SK-N-SH treated with all-trans-retinoic acid at 6 μM for 48 hours (cell line): ENCODE measurements at regions not wholly inside any gene's neighbourhood (a gene's known extent, or its start where the extent isn't known, plus 50 kb on each side); places are given as distances from the start of the nearest gene placed in this dataset.

ENCODE experiments used
- ESRRG ChIP-seq: fragments of 250-450 bp; sonication (Bioruptor Pico); IDR thresholded peaks from 2 replicates; pipeline ENCODE4 v1.6.1; 2021; ENCODE audit warnings: mild to moderate bottlenecking
- GLIS3 ChIP-seq: fragments of 250-450 bp; sonication (Bioruptor Pico); IDR thresholded peaks from 2 replicates; pipeline ENCODE4 v1.5.0; 2020; ENCODE audit warnings: mild to moderate bottlenecking, moderate library complexity
- PPARA ChIP-seq: fragments of 250-450 bp; sonication (Bioruptor Pico); IDR thresholded peaks from 2 replicates; pipeline ENCODE4 v1.5.0; 2020; ENCODE audit warnings: mild to moderate bottlenecking, borderline replicate concordance
- RARB ChIP-seq: fragments of 250-450 bp; sonication (Bioruptor Pico); IDR thresholded peaks from 2 replicates; pipeline ENCODE4 v1.8.0; 2021; ENCODE audit warnings: mild to moderate bottlenecking, moderate library complexity
- ZFP3 ChIP-seq: fragments of 250-450 bp; sonication (Bioruptor Pico); IDR thresholded peaks from 2 replicates; pipeline ENCODE4 v1.5.0; 2020; ENCODE audit warnings: mild to moderate bottlenecking, moderate library complexity
- ZFP30 ChIP-seq: fragments of 450-650 bp; formaldehyde crosslinking; IDR thresholded peaks from 2 replicates; pipeline ENCODE4 v1.5.0; 2022; ENCODE audit warnings: mild to moderate bottlenecking, moderate library complexity
- ZNF565 ChIP-seq: fragments of 450-650 bp; formaldehyde crosslinking; conservative IDR thresholded peaks from 2 replicates; pipeline ENCODE4 v1.5.0; 2020; ENCODE audit warnings: low read depth, mild to moderate bottlenecking, moderate library complexity
- TF ChIP-seq, protein P1 (sequence below): fragments of 250-450 bp; sonication (Bioruptor Pico); IDR thresholded peaks from 2 replicates; pipeline ENCODE4 v1.5.1; 2020; ENCODE audit warnings: low read depth, mild to moderate bottlenecking, moderate library complexity

DNA sequence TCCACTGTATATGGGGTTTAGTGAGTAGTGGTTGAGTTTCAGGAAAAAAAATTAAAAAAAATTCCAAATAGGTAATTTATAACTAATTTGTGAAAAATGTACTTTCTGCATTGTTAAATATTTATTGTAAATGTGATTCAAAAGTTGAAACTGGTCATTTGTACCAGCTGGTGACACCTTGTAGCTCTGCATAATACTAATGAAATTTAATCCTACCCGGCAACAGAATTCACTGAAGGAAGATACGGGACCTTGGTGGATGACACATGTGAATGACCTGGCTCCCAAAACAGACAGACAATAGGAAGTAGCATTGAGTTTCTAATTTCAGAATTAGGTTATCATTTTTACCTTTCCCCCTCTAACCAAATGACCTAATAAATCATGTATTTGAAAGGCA lies 73.8 kb downstream of the SLITRK6 start:
- no peak for TF ChIP-seq ZFP3 (CRISPR knock-in tag)
- TF ChIP-seq RARB (CRISPR knock-in tag): no peak
- TF ChIP-seq PPARA (CRISPR knock-in tag): no peak
- no peak for TF ChIP-seq GLIS3 (CRISPR knock-in tag)
- no peak for TF ChIP-seq ZFP30
- no peak for TF ChIP-seq ESRRG (CRISPR knock-in tag)
- no peak for TF ChIP-seq ZNF565 (CRISPR knock-in tag)
- TF ChIP-seq, protein P1, sequence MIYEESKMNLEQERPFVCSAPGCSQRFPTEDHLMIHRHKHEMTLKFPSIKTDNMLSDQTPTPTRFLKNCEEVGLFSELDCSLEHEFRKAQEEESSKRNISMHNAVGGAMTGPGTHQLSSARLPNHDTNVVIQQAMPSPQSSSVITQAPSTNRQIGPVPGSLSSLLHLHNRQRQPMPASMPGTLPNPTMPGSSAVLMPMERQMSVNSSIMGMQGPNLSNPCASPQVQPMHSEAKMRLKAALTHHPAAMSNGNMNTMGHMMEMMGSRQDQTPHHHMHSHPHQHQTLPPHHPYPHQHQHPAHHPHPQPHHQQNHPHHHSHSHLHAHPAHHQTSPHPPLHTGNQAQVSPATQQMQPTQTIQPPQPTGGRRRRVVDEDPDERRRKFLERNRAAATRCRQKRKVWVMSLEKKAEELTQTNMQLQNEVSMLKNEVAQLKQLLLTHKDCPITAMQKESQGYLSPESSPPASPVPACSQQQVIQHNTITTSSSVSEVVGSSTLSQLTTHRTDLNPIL: no peak
